DMS79 (cell line): ENCODE measurements at regions not wholly inside any gene's neighbourhood (a gene's known extent, or its start where the extent isn't known, plus 50 kb on each side); places are given as distances from the start of the nearest gene placed in this dataset.

Experiments
- DNase-seq: peaks from one replicate; lab custom pipeline; 2025; lab: John Stamatoyannopoulos, UW

GRCh38 chr12:16136219-16136988, 141.1 kb downstream of the SLC15A5 start:
- DNase-seq: no peak

GRCh38 chr12:16135323-16135722, 142.2 kb downstream of the SLC15A5 start:
- no peak for DNase-seq

GRCh38 chr12:16130343-16130742, 147.1 kb downstream of the SLC15A5 start:
- DNase-seq: no peak

DNA sequence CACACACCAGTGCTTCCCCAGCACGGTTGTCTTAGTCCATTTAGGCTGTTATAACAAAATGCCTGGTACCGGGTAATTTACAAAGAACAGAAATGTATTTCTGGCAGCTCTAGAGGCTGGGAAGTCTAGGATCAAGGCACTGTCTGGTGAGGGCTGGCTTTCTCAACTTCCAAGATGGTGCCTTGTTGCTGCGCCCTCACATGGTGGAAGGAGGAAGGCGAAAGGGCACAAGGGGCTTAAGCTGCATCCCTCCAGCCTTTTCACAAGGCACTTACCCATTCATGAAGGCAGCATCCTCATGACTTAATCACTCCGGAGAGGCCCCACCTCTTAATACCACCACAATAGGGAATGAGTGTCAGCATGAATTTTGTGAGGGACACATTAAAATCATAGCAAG, 155.5 kb downstream of the SLC15A5 start:
- DNase-seq: no peak

DNA sequence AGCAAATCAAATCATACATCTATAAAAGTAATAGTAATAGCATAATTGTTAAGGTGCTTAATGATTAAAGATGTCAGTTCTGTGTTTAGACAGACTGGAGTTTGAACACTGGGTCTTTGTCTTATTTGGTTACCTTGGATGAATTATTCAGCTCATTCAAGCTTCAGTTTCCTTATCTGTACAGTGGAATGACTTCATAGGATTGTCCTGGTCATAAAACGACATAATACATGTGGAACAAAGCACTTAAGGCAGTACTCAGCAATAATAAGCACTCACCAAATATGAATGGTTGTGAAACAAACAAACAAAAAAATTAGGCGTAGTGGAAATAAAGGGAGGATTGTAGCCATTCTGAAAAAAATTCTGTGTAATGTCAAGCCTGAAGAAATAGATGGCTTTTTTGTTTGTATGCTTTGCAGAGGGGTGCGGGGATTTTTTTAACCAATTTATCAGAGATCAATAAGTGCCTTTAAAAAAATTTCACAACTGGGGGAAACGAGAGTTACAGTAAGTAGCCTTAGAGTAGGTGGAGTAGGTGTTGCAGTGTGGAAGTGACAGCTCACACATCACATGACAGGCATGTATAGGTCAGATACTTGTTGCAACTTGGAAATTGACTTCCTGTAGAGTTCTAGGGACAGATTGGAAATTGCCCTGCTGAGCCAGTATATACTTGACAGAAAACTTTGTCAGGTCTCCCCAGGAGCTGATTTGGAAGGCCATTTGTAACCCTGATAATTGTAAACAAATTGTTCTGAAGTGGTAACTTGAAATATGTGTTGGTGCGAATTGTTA, 157.7 kb downstream of the SLC15A5 start:
- DNase-seq: no peak

GRCh38 chr12:16118586-16118985, 158.9 kb downstream of the SLC15A5 start:
- DNase-seq: no peak

DNA sequence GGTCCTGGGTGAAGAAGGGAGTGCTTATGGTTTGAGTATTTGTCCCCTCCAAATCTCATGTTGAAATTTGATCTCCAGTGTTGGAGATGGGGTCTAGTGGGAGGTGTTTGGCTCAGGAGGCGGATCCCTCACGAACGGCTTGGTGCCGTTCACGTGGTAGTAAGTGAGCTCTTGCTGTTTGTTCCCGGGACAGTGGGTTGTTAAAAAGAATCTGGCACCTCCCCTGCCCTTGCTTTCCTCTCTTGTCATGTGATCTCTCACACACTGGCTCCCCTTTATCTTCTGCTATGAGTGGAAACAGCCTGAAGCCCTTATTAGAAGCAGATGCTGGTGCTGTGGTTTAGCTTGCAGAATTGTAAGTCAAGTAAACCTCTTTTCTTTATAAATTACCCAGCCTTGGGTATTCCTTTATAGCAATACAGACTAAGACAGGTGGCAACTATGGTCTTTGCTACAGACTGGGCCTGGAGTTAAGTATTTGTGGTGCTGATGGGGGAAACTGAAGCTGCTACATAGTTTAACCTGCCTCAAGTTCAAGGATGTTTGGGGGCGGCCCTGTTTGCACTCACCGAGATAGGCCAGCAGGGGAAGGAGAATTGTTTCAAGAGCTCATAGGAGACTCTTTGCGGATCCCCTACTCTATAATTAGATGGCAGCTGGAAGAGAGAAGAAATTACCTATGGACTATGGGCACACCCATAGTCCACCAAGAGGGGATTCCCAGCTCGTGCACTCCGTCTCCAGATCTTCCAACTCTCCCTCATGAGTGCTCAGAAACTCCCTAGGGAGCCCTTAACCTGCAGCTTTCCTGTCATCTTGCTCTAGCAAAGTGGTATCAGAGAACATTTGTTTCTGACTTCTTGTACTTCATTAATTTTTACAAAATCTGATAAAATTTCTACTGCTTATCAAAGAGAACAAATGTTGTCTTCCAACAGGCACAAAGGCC, 164.6 kb downstream of the SLC15A5 start:
- DNase-seq: peak; percentile 19

- no peak for DNase-seq
These were observed 165.4 kb downstream of the SLC15A5 start for GRCh38 chr12:16112130-16112529.

- DNase-seq: no peak
These were observed 166.9 kb downstream of the SLC15A5 start for GRCh38 chr12:16110596-16110995.

- no peak for DNase-seq
These were observed 173.6 kb downstream of the SLC15A5 start for GRCh38 chr12:16103851-16104250.

DNA sequence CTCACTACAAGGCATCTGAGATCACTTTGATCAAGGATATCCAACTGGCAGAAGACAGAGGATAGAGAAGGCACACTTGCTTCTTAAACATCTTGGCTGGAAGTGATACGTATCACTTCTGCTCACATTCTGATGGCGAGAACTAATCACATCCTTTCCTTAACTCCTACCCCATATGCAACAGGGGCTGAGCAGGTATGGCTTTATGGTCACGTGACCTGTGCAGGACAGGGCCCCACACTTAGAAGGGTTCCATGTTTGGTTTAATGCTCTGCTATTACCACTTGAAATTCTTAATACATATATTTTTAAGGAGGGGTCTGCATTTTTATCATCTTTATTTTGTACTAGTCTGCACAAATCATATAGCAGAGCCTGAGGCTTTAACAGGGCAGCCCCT, 177.3 kb downstream of the SLC15A5 start:
- no peak for DNase-seq

- no peak for DNase-seq
These were observed 181.1 kb downstream of the SLC15A5 start for GRCh38 chr12:16096273-16096849.

DNA sequence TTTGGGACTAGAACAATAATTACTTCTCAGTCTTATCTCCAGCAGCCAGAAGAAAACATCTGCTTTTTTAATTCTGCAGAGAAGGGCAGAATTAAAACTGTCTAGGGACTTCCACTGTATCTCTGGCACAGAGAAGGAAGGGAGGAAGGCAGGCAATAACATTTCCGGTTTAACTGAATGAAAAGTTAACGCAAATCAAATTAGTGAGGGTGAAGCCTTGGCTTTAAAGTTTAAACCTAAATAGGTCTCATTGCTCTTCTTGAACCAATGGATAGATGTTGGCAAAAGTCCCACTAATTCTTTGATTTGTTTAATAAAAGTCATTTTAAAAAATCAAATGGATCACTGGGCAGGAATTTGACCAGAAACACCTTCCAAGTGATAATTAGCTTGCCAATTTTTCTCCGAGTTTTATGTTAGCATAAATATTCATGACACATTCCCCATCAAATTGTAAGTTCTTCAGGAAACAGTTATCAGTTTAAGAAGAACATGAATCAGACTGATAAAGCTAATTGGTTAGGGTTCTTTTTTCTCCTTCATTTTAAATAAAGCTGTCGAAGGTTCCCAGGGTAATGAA, 181.9 kb downstream of the SLC15A5 start:
- DNase-seq: no peak

DNA sequence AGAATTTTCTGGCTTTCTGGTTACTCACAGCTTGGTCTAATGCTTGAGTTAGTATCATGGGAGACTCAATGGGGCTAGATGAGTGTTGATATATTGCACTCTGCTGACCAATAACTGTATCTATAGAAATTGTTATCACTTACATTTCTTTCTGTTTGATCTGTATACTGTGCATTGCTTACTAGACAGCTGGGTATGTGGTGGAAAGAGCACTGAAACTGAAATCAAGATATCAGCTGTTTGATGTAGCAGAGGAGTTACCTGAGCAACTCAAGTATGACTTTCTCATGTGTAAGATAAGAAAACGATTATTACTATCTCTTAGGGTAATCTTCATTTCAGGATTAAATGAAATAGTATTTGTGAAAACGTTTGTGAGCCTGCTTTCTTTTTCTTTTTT, 183.0 kb downstream of the SLC15A5 start:
- no peak for DNase-seq

DNA sequence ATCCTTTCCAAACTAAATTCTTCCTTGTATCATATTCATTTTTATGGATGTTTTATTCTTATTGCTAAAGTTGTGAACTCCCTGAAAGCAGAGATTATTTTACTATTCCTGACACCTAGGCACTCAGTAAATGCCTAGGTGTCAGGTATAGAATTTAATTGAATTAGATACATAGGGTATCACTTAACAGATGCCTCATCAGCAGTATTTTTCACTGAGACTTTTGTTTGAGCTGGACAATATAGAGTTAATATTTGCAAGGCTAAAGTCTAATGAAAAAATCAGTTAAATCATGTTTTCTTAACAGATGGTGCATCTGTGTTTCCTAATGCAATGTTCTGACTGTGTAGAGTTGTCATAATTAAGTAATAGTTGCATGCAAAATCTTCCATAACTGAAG, 182.7 kb downstream of the DERA start:
- no peak for DNase-seq

GRCh38 chr12:16090974-16091373, 179.8 kb downstream of the DERA start:
- no peak for DNase-seq

- no peak for DNase-seq
These were observed 177.3 kb downstream of the DERA start for GRCh38 chr12:16088421-16088820.
